ENCODE measurements at regions not wholly inside any gene's neighbourhood (a gene's known extent, or its start where the extent isn't known, plus 50 kb on each side); places are given as distances from the start of the nearest gene placed in this dataset.

- no peak for TF ChIP-seq POLR2A (IDR thresholded peaks at IDR 0.05; ENCODE audit: extremely low read depth, insufficient read length)
- no peak for TF ChIP-seq CTCF (IDR thresholded peaks at IDR 0.05; ENCODE audit: low read depth, low read length)
- no peak for TF ChIP-seq MAX (IDR thresholded peaks at IDR 0.05; ENCODE audit: low read depth, low read length)
These were observed 464.2 kb upstream of the B3GAT1 start for GRCh38 chr11:134876226-134876625.

Data from NB4 (cell line).